ENCODE measurements at regions not wholly inside any gene's neighbourhood (a gene's known extent, or its start where the extent isn't known, plus 50 kb on each side); places are given as distances from the start of the nearest gene placed in this dataset.

DNA sequence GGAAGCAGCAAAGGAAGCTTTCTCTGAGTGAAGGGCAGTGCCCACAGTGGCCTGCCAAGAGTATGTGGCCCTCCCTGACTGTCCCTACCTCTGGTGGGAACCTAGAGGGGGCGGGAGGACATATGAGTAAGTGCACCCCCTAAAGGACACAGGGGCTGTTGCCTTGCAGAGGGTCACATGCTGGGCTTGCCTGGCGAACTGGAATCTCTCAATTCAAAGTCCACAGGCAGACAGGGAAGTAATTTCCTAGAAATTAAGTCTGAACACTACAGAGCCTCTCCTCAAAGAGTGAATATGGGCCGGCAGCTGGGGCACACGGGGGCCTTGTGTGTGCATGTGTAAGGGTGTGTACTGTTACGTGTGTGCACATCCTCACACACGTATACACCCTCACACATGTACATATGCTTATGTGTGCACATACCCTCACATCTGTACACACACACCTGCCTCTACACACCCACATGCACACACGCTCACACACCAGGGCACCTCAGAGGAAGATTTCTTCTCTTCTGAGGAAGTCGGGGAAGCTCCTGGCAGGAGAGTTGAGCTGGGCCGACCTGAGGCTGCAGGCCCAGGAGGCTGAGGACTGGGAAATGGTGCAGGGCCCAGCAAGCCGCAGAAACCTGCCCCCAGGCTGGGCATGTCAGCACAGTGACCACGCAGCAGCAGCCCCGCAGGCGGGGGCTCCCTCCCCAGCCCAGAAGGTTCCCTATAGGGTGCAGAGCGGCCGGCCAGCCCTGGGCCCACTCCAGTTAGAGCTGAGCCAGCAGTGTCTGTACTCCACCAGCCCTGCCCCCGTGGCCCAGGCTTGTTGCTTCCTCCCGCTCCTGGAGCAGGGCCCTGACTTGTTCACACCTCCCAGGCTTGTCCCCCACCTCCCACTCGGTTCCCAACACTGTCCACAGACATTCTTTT is 77.4 kb upstream of the TAF1B start:
- no peak overlapping the region for H3K4me2 ChIP-seq (ENCODE audit: low read length)
- TF ChIP-seq EZH2phosphoT487 (IDR thresholded peaks at IDR 0.05; ENCODE audit: borderline replicate concordance, low read length) (no peak), EZH2 (IDR thresholded peaks at IDR 0.05; ENCODE audit: low read length, unreplicated experiment) (no peak)
- TF ChIP-seq, protein P1, sequence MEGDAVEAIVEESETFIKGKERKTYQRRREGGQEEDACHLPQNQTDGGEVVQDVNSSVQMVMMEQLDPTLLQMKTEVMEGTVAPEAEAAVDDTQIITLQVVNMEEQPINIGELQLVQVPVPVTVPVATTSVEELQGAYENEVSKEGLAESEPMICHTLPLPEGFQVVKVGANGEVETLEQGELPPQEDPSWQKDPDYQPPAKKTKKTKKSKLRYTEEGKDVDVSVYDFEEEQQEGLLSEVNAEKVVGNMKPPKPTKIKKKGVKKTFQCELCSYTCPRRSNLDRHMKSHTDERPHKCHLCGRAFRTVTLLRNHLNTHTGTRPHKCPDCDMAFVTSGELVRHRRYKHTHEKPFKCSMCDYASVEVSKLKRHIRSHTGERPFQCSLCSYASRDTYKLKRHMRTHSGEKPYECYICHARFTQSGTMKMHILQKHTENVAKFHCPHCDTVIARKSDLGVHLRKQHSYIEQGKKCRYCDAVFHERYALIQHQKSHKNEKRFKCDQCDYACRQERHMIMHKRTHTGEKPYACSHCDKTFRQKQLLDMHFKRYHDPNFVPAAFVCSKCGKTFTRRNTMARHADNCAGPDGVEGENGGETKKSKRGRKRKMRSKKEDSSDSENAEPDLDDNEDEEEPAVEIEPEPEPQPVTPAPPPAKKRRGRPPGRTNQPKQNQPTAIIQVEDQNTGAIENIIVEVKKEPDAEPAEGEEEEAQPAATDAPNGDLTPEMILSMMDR (conservative IDR thresholded peaks at IDR 0.05; ENCODE audit: low read depth, low read length) = no peak
- no peak overlapping the region for H3K9ac ChIP-seq (ENCODE audit: low read length)
- ChIA-PET CTCF (no interaction called here), POLR2A (ENCODE audit: unreplicated experiment) (no interaction called here)
- DNase-seq (no peak), ATAC-seq (no peak)
- no peak overlapping the region for H3K27ac ChIP-seq (ENCODE audit: low read length)
- no peaks in the 10 kb centered on the region for H3F3A ChIP-seq (ENCODE audit: low read length, unreplicated experiment)
- intact Hi-C loops (cut with micrococcal nuclease) = no loop called here
- H3K27me3 ChIP-seq (ENCODE audit: low read length) = no peaks in the 10 kb centered on the region
- H2AFZ ChIP-seq (ENCODE audit: low read length) = no peak overlapping the region
- no peaks in the 10 kb centered on the region for H3K36me3 ChIP-seq (ENCODE audit: low read depth, low read length)
- no peaks in the 10 kb centered on the region for H4K20me1 ChIP-seq (ENCODE audit: low read length)
- no peaks in the 10 kb centered on the region for H3K79me2 ChIP-seq (ENCODE audit: low read length)
- no TSS peak for BruUV-seq (replicated peaks)
- H3K4me3 ChIP-seq (ENCODE audit: low read length) = no peak overlapping the region
- H3K4me1 ChIP-seq (ENCODE audit: insufficient read depth, low read length) = peaks cover 22% of the 10 kb centered on the region
- no peaks in the 10 kb centered on the region for H3K9me2 ChIP-seq (replicated peaks; ENCODE audit: low read length)
- H3K9me3 ChIP-seq (ENCODE audit: low read length) = no peaks in the 10 kb centered on the region

DNA sequence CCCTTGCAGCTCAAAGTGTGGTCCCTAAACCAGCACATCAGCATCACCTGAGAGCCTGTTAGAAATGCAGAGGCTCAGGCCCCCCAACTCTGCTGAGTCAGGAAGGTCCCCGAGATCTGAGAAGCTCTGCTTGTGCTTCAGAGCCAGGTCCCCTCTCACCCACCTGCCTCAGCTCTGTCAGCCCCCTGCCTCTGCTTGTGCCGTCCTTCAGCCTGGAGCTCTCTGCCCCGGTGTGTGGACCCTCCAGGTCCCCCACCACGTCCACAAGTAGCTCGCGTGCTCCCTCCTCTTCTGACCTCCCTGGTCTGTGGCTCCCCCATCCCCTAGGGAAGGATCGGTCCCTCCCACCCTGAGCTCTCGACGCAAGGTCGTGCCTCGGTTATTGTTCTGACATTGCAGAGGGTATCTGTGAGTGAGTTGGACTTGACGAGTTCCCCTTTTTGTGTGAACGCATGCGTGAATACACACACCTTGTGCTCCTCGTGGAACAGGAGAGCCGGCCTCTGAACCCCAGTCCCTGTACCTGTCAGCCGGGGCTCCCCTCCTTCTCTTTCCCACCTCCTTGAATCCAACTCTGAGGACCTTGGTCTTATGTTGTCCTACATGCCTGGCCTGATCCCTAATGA is 75.5 kb upstream of the TAF1B start:
- H2AFZ ChIP-seq (ENCODE audit: low read length) = no peak overlapping the region
- DNase-seq = no peak
- no peaks in the 10 kb centered on the region for H3K9me3 ChIP-seq (ENCODE audit: low read length)
- H3K9me2 ChIP-seq (replicated peaks; ENCODE audit: low read length) = no peaks in the 10 kb centered on the region
- no peak overlapping the region for H3K4me3 ChIP-seq (ENCODE audit: low read length)
- no peak overlapping the region for H3K27ac ChIP-seq (ENCODE audit: low read length)
- H3K4me1 ChIP-seq (ENCODE audit: insufficient read depth, low read length) = peaks cover 22% of the 10 kb centered on the region
- no TSS peak for BruUV-seq (replicated peaks)
- H3K27me3 ChIP-seq (ENCODE audit: low read length) = no peaks in the 10 kb centered on the region
- no peak for ATAC-seq
- TF ChIP-seq EZH2 (IDR thresholded peaks at IDR 0.05; ENCODE audit: low read length, unreplicated experiment) (no peak), EZH2phosphoT487 (IDR thresholded peaks at IDR 0.05; ENCODE audit: borderline replicate concordance, low read length) (no peak)
- TF ChIP-seq, protein P1 (conservative IDR thresholded peaks at IDR 0.05; ENCODE audit: low read depth, low read length) = no peak
- H3K9ac ChIP-seq (ENCODE audit: low read length) = no peak overlapping the region
- intact Hi-C loops (cut with micrococcal nuclease) = no loop called here
- H3K79me2 ChIP-seq (ENCODE audit: low read length) = no peaks in the 10 kb centered on the region
- POLR2A ChIA-PET (ENCODE audit: unreplicated experiment) = no interaction called here
- no peak overlapping the region for H3K4me2 ChIP-seq (ENCODE audit: low read length)
- H3F3A ChIP-seq (ENCODE audit: low read length, unreplicated experiment) = no peaks in the 10 kb centered on the region
- H3K36me3 ChIP-seq (ENCODE audit: low read depth, low read length) = no peaks in the 10 kb centered on the region
- no peaks in the 10 kb centered on the region for H4K20me1 ChIP-seq (ENCODE audit: low read length)
- CTCF ChIA-PET = no interaction called here

DNA sequence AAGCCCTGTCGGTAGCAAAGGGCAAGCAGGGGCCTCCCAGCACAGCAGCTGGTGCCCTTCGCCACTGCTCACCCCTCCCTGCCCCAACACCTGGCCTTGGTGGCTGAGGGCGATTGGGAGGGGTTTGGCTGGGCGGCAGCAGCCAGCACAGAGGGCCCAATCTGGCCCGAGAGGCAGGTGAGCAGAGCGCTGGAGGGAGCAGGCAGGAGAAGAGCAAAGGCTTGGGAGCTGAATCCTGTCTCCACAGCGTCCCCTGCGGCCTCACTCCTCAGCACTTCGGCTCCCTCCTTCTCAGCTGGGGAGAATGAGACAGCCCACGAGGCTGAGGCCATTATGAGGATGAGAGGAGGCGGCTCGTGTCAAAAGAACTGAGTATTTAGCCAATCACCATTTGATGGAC is 74.9 kb upstream of the TAF1B start:
- no peak overlapping the region for H3K4me2 ChIP-seq (ENCODE audit: low read length)
- no peak overlapping the region for H3K4me3 ChIP-seq (ENCODE audit: low read length)
- H3F3A ChIP-seq (ENCODE audit: low read length, unreplicated experiment) = no peaks in the 10 kb centered on the region
- ATAC-seq (no peak), DNase-seq (no peak)
- CTCF ChIA-PET = no interaction called here
- H2AFZ ChIP-seq (ENCODE audit: low read length) = no peak overlapping the region
- no peak overlapping the region for H3K27ac ChIP-seq (ENCODE audit: low read length)
- H3K9ac ChIP-seq (ENCODE audit: low read length) = no peak overlapping the region
- H3K27me3 ChIP-seq (ENCODE audit: low read length) = no peaks in the 10 kb centered on the region
- no peaks in the 10 kb centered on the region for H3K36me3 ChIP-seq (ENCODE audit: low read depth, low read length)
- no peaks in the 10 kb centered on the region for H4K20me1 ChIP-seq (ENCODE audit: low read length)
- no peaks in the 10 kb centered on the region for H3K9me2 ChIP-seq (replicated peaks; ENCODE audit: low read length)
- no peaks in the 10 kb centered on the region for H3K9me3 ChIP-seq (ENCODE audit: low read length)
- no peak for TF ChIP-seq EZH2 (IDR thresholded peaks at IDR 0.05; ENCODE audit: low read length, unreplicated experiment)
- no peak for TF ChIP-seq EZH2phosphoT487 (IDR thresholded peaks at IDR 0.05; ENCODE audit: borderline replicate concordance, low read length)
- TF ChIP-seq, protein P1 (conservative IDR thresholded peaks at IDR 0.05; ENCODE audit: low read depth, low read length) = no peak
- no TSS peak for BruUV-seq (replicated peaks)
- POLR2A ChIA-PET (ENCODE audit: unreplicated experiment) = no interaction called here
- H3K79me2 ChIP-seq (ENCODE audit: low read length) = no peaks in the 10 kb centered on the region
- H3K4me1 ChIP-seq (ENCODE audit: insufficient read depth, low read length) = peaks cover 17% of the 10 kb centered on the region
- intact Hi-C loops (cut with micrococcal nuclease) = no loop called here
